ENCODE measurements at regions not wholly inside any gene's neighbourhood (a gene's known extent, or its start where the extent isn't known, plus 50 kb on each side); places are given as distances from the start of the nearest gene placed in this dataset.
"Not testable (repeated sequence)": the region's sequence is repeated elsewhere in the genome, so short reads cannot be mapped to it uniquely, and the experiment has no call there.

DNA sequence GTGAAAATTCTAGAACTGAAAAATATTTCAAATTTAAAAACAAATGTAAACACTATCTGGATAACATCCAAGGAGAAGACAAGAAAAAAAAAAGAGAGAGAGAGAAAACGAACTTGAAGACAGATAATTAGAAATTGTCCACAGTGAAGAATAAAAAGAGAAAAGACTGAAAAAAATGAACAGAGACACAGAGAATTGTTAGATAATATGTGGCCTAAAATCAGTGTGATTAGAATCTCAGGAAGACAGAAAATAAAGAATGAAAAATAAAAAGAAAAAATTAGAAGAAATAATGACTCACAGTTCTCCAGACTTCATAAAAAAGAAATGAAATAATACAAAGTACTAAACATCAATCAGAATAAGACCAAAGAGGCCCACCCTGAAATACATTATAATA is 1209.3 kb downstream of the FSCB start:
- no peak for DNase-seq (ENCODE audit: low spot score)

DNA sequence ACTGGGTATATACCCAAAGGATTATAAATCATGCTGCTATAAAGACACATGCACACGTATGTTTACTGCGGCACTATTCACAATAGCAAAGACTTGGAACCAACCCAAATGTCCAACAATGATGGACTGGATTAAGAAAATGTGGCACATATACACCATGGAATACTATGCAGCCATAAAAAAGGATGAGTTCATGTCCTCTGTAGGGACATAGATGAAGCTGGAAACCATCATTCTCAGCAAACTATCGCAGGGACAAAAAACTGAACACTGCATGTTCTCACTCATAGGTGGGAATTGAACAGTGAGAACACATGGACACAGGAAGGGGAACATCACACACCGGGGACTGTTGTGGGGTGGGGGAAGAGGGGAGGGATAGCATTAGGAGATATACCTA is 1211.0 kb downstream of the FSCB start:
- not testable (repeated sequence) for DNase-seq (ENCODE audit: low spot score)

DNA sequence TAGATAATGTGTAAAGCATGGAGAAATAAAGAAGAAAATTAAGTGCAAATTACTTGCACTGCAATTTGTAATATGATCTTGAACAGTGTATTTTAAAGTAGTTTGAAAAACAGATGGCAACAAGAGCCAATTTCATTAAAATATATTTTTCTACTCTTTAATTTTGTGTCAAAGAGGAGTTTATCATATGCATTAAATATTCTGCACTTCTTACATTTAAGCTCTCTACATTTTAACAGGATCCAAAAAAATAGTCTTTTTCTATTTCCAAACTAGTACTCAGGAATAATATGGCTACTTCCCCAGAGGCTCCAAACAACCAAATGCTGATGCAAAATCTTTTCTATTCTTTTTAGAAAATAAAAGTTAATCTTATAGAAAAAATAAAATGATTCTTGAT is 1221.5 kb downstream of the FSCB start:
- no peak for DNase-seq (ENCODE audit: low spot score)

DNA sequence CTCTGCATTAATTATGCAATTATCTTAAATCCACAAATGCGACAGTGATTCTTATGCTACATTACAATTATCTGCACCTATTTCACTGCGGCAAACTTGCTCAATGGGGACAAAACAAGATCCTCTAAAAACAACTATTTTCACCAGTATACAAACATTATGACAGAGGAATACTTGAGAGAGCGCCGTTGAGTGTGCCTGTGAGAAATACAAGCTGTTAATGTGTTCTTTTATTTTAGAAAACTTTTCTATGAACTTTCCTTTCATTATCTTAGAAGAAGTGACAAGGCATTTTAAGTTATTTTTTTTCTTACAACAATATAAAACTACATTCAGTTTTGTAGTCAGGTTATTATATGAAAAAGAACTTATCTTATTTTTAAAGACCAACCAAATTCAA is 1247.0 kb downstream of the FSCB start:
- no peak for DNase-seq (ENCODE audit: low spot score)

DNA sequence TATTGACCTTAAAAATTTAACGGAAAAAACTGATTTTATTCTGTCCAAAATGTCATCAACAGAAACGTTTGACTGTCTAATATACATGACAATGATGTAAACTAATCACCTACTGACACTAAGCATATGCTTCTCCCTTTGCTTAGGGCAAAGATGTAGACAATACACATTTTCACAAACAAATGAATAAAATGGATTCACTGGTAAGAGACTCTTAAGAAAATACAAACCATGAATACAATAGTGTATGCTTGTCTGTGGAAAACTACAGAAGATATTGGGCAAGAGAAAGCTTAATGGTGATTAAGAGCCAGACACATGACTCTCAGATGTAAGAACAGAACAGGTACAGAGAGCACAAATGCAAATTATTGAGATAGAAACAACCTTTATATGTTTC is 1248.7 kb downstream of the FSCB start:
- DNase-seq (ENCODE audit: low spot score), result no peak

DNA sequence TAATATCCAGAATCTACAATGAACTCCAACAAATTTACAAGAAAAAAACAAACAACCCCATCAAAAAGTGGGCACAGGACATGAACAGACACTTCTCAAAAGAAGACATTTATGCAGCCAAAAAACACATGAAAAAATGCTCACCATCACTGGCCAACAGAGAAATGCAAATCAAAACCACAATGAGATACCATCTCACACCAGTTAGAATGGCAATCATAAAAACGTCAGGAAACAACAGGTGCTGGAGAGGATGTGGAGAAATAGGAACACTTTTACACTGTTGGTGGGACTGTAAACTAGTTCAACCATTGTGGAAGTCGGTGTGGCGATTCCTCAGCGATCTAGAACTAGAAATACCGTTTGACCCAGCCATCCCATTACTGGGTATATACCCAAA is 1250.1 kb downstream of the FSCB start:
- not testable (repeated sequence) for DNase-seq (ENCODE audit: low spot score)

DNA sequence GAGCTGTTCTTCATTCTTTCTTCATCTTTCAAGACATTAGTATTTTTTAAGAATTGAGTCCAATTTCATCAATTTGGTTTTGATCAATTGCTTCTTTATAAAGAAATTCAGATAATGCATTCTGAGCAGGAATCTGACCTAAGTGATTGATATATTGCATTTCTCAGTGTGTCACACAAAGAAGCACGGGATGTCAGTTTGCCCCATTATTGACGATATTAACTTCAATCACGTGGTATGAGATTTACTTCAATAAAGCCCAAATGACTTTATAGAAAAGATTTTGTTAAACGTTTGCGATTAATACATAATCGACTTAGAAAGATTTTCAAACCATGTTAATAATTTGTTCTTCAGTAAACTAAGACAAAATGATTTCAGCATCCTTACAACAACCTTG is 1254.2 kb downstream of the FSCB start:
- DNase-seq (ENCODE audit: low spot score), result no peak

DNA sequence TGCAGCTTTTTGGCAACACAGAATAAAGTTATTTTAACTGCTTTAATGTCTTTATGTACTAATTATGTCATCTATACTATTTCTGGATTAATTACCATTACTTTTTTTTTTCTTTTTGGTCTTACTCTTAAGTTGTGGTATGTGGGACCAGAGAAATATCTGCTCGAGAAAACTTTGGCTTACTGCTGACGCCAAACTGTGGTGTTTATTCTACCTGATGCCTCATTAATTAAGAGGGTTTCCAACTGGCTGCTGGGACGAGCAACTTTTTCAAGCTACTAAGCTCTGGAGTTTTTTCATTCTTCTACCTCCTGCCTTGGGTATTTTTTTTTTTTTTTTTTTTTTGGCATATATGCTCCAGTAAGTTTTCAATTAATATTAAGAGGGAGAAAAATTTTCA is 1257.5 kb downstream of the FSCB start:
- DNase-seq (ENCODE audit: low spot score), result no peak

DNA sequence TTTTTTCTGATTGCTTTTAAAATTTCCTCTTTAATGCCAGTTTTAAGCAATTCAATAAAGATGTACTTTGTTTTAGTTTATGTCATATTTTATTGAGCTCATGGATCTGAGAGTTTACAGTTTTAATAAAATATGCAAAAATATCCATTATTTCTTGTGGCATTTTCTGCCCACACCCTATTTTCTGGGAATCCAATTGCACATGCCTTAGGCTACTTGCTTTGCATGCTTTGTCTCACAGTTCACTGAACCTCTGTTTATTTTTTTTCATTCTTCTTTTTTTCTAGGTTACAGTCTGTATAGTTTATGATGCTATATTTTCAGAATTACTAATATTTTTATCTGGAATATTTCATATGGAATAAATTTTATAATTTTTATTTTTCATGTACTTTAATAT is 1258.0 kb downstream of the FSCB start:
- no peak for DNase-seq (ENCODE audit: low spot score)

DNA sequence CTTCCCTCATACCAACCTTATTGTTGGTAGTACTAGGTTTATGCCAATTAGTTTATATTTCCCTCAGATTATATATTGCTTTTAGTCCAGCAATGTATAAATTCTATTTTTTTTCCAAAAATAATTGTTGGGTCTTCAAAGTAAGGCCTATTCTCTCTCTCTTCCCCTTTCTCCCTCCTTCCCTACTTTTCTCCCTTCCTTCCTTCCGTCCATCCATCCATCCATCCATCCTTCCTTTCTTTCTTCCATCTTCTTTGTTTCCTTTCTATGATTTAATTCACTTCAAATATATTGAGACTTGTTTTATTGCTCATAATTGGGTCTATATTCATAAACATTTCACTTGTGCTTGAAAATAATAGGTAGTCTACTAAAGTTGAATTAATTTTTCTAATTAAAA is 1259.2 kb downstream of the FSCB start:
- DNase-seq (ENCODE audit: low spot score), result no peak

DNA sequence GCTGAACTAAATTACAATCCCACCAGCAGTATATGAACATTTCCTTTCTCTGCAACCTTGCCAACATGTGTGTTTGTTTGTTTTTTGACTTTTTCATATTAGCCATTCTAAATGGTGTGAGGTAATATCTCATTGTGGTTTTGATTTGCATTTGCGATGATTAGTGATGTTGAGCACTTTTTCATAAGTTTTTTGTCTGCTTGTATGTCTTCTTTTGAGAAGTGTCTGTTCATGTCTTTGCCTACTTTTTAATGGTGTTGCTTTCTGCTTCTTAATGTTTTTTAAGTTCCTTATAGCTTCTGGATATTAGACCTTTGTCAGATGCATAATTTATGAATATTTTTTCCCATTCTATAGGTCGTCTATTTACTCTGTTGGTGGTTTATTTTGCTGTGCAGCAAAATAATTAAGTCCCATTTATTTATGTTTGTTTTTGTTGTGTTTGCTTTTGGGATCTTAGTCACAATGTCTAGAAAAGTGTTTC is 1262.9 kb downstream of the FSCB start:
- no peak for DNase-seq (ENCODE audit: low spot score)

DNA sequence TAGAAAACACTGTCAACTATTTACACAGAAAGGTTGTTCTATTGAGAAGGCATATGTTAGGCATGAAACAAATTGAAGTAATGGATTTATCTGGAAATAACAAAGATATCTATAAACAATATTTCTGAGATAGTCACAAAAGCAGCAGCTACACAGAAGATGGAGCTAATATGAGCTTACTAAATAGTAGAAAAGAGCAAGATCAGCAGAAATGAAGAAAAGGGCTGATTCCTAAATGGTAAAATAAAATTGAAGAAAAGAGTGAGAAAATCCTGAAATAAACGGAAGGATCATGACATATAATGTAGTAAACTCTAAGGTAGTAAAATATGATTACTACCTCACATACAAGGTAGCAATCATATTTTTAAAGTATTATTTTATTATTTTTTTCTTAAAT is 1263.9 kb downstream of the FSCB start:
- no peak for DNase-seq (ENCODE audit: low spot score)

DNA sequence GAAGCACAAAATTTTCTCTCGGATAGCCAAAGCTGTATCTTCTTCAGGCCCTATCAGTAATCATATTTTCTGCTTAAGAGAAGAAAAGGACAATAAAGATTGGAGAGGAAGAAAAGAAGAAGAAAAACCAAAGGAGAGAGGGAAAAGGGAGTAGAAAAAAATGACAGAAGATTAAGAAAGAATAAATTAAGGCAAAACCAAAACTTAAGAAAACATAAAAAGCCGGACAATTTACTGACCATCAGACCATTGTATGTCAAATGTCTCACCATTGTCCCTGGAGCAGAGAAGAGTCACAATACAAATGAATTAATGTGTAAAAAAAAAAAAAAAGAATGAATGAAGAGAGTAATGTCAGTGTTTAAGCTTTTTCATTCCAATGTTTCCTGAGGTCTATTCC is 1274.8 kb downstream of the FSCB start:
- no peak for DNase-seq (ENCODE audit: low spot score)

DNA sequence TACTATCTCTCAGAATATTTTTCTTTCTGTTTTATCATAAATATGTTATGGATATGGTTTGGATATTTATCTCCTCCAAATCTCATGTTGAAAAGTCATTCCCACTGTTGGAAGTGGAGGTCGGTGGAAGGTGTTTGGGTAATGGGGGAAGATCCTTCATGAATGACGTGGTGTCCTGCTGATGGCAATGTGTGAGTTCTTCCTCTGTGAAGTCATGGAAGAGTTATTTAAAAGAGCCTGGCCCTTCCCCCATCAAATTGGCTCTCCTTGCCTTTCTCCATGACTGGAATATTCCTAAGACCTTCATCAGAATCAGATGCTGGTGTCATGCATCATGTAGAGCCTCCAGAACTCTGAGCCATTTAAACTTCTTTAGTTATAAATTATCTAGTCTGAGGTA is 1291.6 kb downstream of the FSCB start:
- DNase-seq (ENCODE audit: low spot score), result no peak

DNA sequence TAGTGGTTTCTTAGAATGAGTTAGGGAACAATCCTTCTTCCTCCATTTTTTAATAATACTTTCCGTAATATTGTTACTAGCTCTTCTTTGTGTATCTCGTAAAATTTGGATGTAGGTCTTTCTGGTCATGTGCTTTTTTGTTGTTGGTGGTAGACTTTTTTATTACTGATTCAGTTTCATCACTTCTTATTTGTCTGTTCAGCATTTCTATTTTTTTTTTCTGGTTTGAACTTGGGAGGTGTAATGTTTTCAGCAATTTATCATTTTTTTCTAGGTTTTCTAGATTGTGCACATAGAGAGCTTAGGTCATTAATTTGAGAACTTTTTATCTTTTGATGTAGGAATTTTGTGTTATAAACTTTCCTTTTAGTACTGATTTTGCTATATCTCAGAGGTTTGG is 1299.9 kb downstream of the FSCB start:
- no peak for DNase-seq (ENCODE audit: low spot score)

DNA sequence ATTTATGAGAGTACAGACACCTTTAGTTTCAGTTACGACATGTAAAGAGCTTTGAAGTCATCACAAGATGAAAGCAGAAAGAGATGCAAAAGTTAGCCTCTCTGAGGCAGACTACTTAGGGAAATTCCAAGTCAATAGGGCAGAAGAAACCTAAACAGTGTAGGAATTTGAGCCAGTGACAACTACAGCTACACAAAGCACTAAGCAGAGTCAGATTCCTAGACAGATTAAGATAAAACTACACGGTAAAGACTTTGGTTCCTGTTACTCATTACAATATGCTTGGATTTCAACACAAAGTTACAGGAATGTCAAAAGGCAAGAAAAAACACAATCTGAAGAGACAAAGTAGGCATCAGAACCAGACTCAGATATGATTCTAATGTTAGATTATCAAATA is 1302.3 kb downstream of the FSCB start:
- no peak for DNase-seq (ENCODE audit: low spot score)

DNA sequence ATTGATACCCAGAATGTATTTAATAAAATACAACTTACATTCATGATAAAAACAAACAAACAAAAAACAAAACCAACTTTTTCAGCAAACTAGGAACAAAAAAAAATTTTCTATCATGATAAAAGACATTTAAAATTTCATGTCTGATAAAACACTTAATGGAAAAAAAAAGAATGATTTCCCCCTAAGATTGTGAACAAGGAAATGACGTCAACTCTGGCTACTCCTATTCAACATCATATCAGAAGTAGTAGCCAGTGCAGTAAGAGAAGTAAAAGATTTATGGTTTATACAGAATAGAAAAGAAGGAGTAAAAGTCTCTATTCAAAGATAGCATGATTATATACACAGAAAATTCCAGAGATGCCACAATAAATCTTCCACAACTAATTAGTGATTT is 1306.6 kb downstream of the FSCB start:
- DNase-seq (ENCODE audit: low spot score), result no peak

DNA sequence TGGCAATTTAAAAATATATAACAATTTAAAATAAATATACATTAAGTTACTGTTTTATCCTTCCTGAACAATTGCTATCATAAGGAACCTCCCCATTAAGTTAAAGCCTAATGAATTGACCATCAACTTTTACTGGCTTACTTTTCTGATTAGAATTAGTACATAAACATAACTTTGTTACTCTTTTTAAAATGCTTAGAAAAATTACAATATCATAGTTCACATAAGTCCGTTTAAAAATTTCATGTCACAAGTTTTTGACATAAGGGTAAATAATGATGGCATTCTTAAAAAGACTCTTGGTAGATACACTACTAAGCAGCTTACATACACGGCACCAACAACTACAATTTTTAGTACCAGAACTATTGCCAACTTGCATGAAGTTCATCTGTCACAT is 1308.6 kb downstream of the FSCB start:
- DNase-seq (ENCODE audit: low spot score), result no peak

DNA sequence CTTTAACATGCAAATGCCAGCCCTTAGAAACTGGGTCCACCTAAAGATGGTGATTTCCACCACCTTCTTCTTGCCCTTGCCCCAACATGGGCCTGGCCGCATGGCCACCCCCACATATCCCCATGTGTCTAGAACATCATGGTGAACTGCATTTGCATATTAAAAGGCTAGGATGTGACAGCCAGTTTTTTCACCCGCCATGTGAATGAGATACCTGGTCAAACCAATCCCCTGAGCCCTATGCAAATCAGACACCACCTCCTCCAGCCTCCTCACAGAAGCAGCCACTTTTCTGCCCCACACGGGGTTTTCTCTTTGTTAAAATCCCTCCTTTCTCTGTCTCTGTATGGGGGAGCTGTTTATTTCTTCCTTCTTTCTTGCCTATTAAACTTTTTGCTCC is 1322.5 kb downstream of the FSCB start:
- no peak for DNase-seq (ENCODE audit: low spot score)

DNA sequence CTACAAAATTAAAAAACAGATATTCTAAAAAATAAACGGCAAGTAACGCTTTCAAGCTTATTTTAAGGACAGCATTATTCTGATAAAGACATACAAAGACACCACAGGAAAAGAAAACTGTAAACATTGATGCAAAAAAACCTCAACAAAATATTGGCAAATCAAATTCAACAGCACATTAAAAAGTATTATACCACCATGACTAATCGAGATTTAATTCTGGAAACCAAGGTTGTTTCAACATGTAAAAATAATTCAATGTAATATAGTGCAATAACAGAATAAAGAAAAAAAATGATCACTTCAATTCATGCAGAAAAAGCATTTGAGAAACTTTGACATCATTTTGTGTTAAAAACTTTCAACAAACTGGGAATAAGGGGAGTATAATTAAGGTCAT is 1323.2 kb downstream of the FSCB start:
- DNase-seq (ENCODE audit: low spot score), result no peak

DNA sequence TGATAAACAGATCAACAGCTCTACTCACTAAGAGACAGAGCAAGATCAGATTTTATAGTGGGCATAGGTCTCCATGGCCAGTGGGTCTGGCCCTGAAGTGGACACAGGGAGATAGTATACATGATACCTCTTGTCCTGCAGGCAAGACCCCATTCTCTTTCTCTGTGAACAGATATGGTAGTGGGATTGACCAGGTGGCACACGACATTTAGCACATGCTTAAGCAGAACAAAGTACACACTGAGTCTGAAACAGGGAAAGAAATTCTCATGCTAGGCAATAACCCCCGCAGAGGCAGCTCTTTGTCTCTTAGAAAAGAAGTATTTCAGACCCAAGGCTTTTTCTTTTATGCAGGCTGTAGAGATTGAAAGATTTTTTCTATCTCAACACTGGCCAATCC is 1331.2 kb downstream of the FSCB start:
- no peak for DNase-seq (ENCODE audit: low spot score)

DNA sequence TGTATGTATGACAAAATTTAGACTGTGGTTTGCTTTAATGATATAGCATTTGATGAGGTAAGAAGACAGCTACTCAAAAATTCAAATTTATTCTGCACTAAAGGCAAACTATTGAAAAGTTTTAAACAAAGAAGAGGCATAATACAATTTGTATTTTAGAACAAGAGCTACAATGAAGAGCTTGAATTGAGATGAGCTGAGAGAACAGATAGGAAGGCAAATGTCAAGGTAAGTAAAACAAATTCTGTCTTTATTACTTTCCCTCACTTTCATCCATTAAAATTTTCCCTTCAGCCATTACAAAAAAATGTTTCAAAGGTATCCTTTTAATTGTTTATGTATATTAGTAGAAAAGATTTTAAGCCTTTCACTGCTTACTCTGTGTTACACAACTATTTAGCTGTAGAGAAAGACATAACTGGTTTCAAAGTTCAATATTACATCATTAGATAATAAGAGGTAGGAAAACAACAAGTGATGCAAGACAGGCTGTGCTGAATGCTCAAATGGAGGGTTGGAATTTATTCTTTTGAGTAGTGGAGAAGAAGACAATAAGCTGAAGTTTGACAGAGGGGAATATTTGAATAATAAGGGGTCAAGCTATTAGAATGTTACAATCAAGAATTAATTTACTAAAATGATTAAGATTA is 1334.1 kb downstream of the FSCB start:
- DNase-seq (ENCODE audit: low spot score), result no peak

DNA sequence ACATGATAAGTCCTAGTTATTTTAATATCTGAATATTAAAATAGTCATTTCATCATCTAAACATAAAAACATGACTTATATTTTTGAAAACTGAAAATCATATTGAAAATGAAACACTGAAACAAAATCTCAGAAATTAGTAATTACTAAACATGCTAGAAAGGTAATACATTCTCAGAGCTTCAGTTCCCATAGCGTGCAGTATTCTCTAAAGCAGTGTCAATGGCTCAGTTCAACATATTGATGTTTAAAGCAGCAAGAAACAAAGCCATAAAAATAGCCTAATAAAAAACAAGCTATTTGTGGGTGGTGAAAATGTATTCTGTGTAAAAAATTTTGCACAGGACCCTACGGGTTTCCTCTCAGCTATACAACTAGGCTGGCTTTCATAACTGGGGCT is 1337.4 kb downstream of the FSCB start:
- DNase-seq (ENCODE audit: low spot score), result no peak

DNA sequence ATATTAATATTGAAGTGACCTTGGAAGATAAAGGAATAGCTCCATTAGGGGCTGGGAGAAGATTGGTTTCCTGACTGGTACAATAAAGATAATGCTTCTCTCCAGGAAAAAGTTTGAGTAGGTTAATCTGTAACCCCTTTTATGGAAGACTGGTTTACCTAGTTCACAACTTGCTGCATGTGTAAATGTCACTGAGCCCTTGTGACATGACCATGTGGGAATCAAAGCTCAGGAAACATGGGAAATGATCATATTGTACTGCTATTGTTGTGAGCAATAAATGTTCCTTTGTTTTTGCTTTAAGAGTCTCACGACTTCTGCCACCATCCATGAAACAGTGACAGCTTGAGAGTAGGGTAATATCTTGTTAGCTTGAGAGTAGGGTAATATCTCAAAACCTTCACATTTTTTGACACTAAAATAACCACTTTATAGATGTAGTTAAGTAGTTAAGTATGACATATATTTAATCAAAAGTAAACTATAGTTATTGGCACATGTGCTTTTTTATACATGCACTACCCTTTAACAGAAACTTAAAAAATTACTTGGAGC is 1338.6 kb downstream of the FSCB start:
- DNase-seq (ENCODE audit: low spot score), result no peak
